IMR-90 (cell line): ENCODE measurements at regions not wholly inside any gene's neighbourhood (a gene's known extent, or its start where the extent isn't known, plus 50 kb on each side); places are given as distances from the start of the nearest gene placed in this dataset.

Source experiments
- ATAC-seq: fragments of 200-7000 bp; cut with Tn5 transposase; 2 replicates; pipeline ENCODE4 v1.9.1; 2020; ENCODE audit warnings: low read depth, mild to moderate bottlenecking, moderate library complexity
- BruUV-seq: library from RNA; stranded (reverse); fragments of 400-500 nt; replicated peaks from 2 replicates; lab custom pipeline; 2021; lab: Mats Ljungman, UMichigan
- CTCF ChIA-PET: fragments of 300-600 bp; formaldehyde crosslinking; extraction: SDS; loops from one replicate; lab custom pipeline; 2021; ENCODE audit warnings: antibody characterized with exemption; lab: Yijun Ruan, JAX
- POLR2A ChIA-PET: fragments of 300-600 bp; sonication (Branson Sonifier 250); formaldehyde crosslinking; loops from one replicate; lab custom pipeline; 2022; ENCODE audit warnings: antibody characterized with exemption; ENCODE audit not compliant: unreplicated experiment; lab: Charles Lee
- DNase-seq: peaks from one replicate; pipeline ENCODE4 v3.0.0; 2013
- H2AFZ ChIP-seq: replicated peaks from 2 replicates; pipeline ENCODE3; 2013; ENCODE audit warnings: low read length, mild to moderate bottlenecking; ENCODE audit not compliant: poor library complexity
- H2AK5ac ChIP-seq: 2 replicates; pipeline ENCODE4 v1.6.1; 2013; ENCODE audit warnings: low read depth, low read length, inconsistent platforms
- H2AK9ac ChIP-seq: replicated peaks from 2 replicates; pipeline ENCODE3; 2013; ENCODE audit warnings: mild to moderate bottlenecking, low read depth, low read length, moderate library complexity; ENCODE audit not compliant: poor library complexity
- H2BK120ac ChIP-seq: 2 replicates; pipeline ENCODE4 v1.6.1; 2013; ENCODE audit warnings: low read depth, low read length, inconsistent platforms
- H2BK15ac ChIP-seq: 3 replicates; pipeline ENCODE4 v1.6.1; 2013; ENCODE audit warnings: low read depth, low read length, inconsistent platforms
- H2BK20ac ChIP-seq: 2 replicates; pipeline ENCODE4 v1.6.1; 2013; ENCODE audit warnings: low read depth, mild to moderate bottlenecking, inconsistent platforms, low read length, moderate library complexity
- H2BK5ac ChIP-seq: 2 replicates; pipeline ENCODE4 v1.6.1; 2013; ENCODE audit warnings: mild to moderate bottlenecking, low read depth, low read length, inconsistent platforms; ENCODE audit not compliant: poor library complexity, severe bottlenecking
- H3K14ac ChIP-seq: replicated peaks from 2 replicates; pipeline ENCODE4 v1.6.1; 2013; ENCODE audit warnings: low read depth, low read length, inconsistent platforms
- H3K18ac ChIP-seq: 2 replicates; pipeline ENCODE4 v1.6.1; 2013; ENCODE audit warnings: low read depth, low read length, control low read depth
- H3K23ac ChIP-seq: 2 replicates; pipeline ENCODE4 v1.6.1; 2013; ENCODE audit warnings: low read depth, low read length, inconsistent platforms
- H3K27ac ChIP-seq: 2 replicates; pipeline ENCODE4 v1.5.1; 2013; ENCODE audit warnings: mild to moderate bottlenecking, control low read depth, low read length; ENCODE audit not compliant: insufficient read depth
- H3K27me3 ChIP-seq: 2 replicates; pipeline ENCODE4 v1.6.1; 2013; ENCODE audit warnings: low read length; ENCODE audit not compliant: control insufficient read depth, insufficient read depth
- H3K36me3 ChIP-seq: 2 replicates; pipeline ENCODE4 v1.6.1; 2013; ENCODE audit warnings: low read length, mixed read lengths; ENCODE audit not compliant: control insufficient read depth, insufficient read depth
- H3K4ac ChIP-seq: 2 replicates; pipeline ENCODE4 v1.6.1; 2013; ENCODE audit warnings: low read depth, low read length, inconsistent platforms
- H3K4me1 ChIP-seq: 2 replicates; pipeline ENCODE4 v1.6.1; 2013; ENCODE audit warnings: low read length, mixed read lengths; ENCODE audit not compliant: control insufficient read depth, insufficient read depth
- H3K4me2 ChIP-seq: 2 replicates; pipeline ENCODE4 v1.6.1; 2013; ENCODE audit warnings: low read depth, mild to moderate bottlenecking, control low read depth, low read length, moderate library complexity
- H3K4me3 ChIP-seq: 2 replicates; pipeline ENCODE4 v1.5.1; 2013; ENCODE audit warnings: low read depth, mild to moderate bottlenecking, control low read depth, low read length, moderate library complexity; ENCODE audit not compliant: insufficient read depth
- H3K56ac ChIP-seq: 2 replicates; pipeline ENCODE4 v1.6.1; 2013; ENCODE audit warnings: low read length, inconsistent platforms; ENCODE audit not compliant: insufficient read depth; ENCODE audit errors: extremely low read depth
- H3K79me1 ChIP-seq, 2 experiments: 2 replicates each; pipeline ENCODE4 v1.6.1; 2013; ENCODE audit warnings: low read length in 2 of 2, inconsistent platforms in 1 of 2, low read depth in 1 of 2
- H3K9ac ChIP-seq: 2 replicates; pipeline ENCODE4 v1.6.1; 2013; ENCODE audit warnings: low read depth, low read length, control low read depth
- H3K9me1 ChIP-seq: 2 replicates; pipeline ENCODE4 v1.6.1; 2013; ENCODE audit warnings: low read length, inconsistent platforms; ENCODE audit not compliant: insufficient read depth
- H3K9me3 ChIP-seq: 2 replicates; pipeline ENCODE4 v1.6.1; 2013; ENCODE audit warnings: low read length; ENCODE audit not compliant: control insufficient read depth, insufficient read depth
- H4K20me1 ChIP-seq: 2 replicates; pipeline ENCODE4 v1.6.1; 2013; ENCODE audit warnings: low read length, inconsistent platforms; ENCODE audit not compliant: insufficient read depth
- H4K5ac ChIP-seq: 2 replicates; pipeline ENCODE4 v1.6.1; 2013; ENCODE audit warnings: mild to moderate bottlenecking, low read depth, low read length, control low read depth
- H4K8ac ChIP-seq, 2 experiments: 2 replicates each; pipeline ENCODE4 v1.6.1; 2013; ENCODE audit warnings: low read depth in 2 of 2, low read length in 2 of 2, control low read depth in 1 of 2, inconsistent platforms in 1 of 2
- H4K91ac ChIP-seq: 2 replicates; pipeline ENCODE4 v1.6.1; 2013; ENCODE audit warnings: low read depth, low read length, inconsistent platforms; ENCODE audit not compliant: insufficient read depth
- BHLHE40 ChIP-seq: fragments of 150-350 bp; IDR thresholded peaks from 2 replicates; pipeline ENCODE4 v1.6.1; 2016; ENCODE audit warnings: mild to moderate bottlenecking, low read depth, low read length
- CEBPB ChIP-seq: IDR thresholded peaks from 2 replicates; pipeline ENCODE4 v1.6.1; 2012; ENCODE audit warnings: low read depth, low read length, improper control_type of control experiment
- CHD1 ChIP-seq: IDR thresholded peaks from 2 replicates; pipeline ENCODE4 v1.6.1; 2012; ENCODE audit warnings: low read depth, low read length, improper control_type of control experiment
- CTCF ChIP-seq: conservative IDR thresholded peaks from 2 replicates; pipeline ENCODE4 v1.5.1; 2012; ENCODE audit warnings: mild to moderate bottlenecking, low read depth, low read length, improper control_type of control experiment
- FOS ChIP-seq: fragments of 150-350 bp; IDR thresholded peaks from 2 replicates; pipeline ENCODE4 v1.6.1; 2016; ENCODE audit warnings: low read depth, low read length
- MAFK ChIP-seq: IDR thresholded peaks from 2 replicates; pipeline ENCODE4 v1.6.1; 2012; ENCODE audit warnings: low read depth, low read length, improper control_type of control experiment
- MAZ ChIP-seq: IDR thresholded peaks from 2 replicates; pipeline ENCODE4 v1.6.1; 2012; ENCODE audit warnings: low read depth, mild to moderate bottlenecking, low read length, improper control_type of control experiment, moderate library complexity, borderline replicate concordance
- MXI1 ChIP-seq: IDR thresholded peaks from 2 replicates; pipeline ENCODE4 v1.6.1; 2012; ENCODE audit warnings: low read depth, mild to moderate bottlenecking, low read length, moderate library complexity, borderline replicate concordance
- NFE2L2 ChIP-seq: fragments of 150-350 bp; IDR thresholded peaks from 2 replicates; pipeline ENCODE4 v1.6.1; 2016; ENCODE audit warnings: low read depth, mild to moderate bottlenecking, low read length
- POLR2A ChIP-seq: IDR thresholded peaks from 2 replicates; pipeline ENCODE4 v1.6.1; 2012; ENCODE audit warnings: mild to moderate bottlenecking, low read depth, low read length
- RAD21 ChIP-seq: IDR thresholded peaks from 2 replicates; pipeline ENCODE4 v1.6.1; 2012; ENCODE audit warnings: low read length, improper control_type of control experiment
- RCOR1 ChIP-seq: IDR thresholded peaks from 2 replicates; pipeline ENCODE4 v1.6.1; 2012; ENCODE audit warnings: mild to moderate bottlenecking, low read length, improper control_type of control experiment; ENCODE audit not compliant: insufficient replicate concordance
- RFX5 ChIP-seq: IDR thresholded peaks from 2 replicates; pipeline ENCODE4 v1.8.0; 2012; ENCODE audit warnings: low read depth, mild to moderate bottlenecking, low read length, moderate library complexity
- SMC3 ChIP-seq: fragments of 150-350 bp; IDR thresholded peaks from 2 replicates; pipeline ENCODE4 v1.6.1; 2016; ENCODE audit warnings: low read depth, mild to moderate bottlenecking, antibody characterized with exemption, low read length, moderate library complexity
- WGBS, 2 experiments: methylation state at CpG; one replicate each; pipeline versions ENCODE4 v1.1.5 to v1.1.7; 2013; ENCODE audit warnings: missing lambda C conversion rate in 2 of 2; ENCODE audit not compliant: insufficient read length in 1 of 2; ENCODE audit errors: extremely low coverage in 2 of 2; 5-methylcytosine and 5-hydroxymethylcytosine counted together
- dilution Hi-C: fragments of 300-500 bp; cut with HindIII; formaldehyde crosslinking; loops from one replicate; pipeline ENCODE4 v1.14.3; 2018; ENCODE audit warnings: low sequenced_read_pairs; ENCODE audit not compliant: unreplicated experiment
- in situ Hi-C: fragments of 300-500 bp; cut with MboI; formaldehyde crosslinking; loops from 3 replicates; pipeline ENCODE4 v1.14.3; 2019; ENCODE audit warnings: low sequenced_read_pairs, inconsistent platforms, mixed read lengths
- intact Hi-C: fragments of 100-400 bp; cut with micrococcal nuclease; formaldehyde crosslinking; loops from 2 replicates; pipeline ENCODE4 v1.10.0; 2022
- TF ChIP-seq, protein P1 (sequence below): fragments of 150-350 bp; IDR thresholded peaks from 2 replicates; pipeline ENCODE4 v1.6.1; 2016; ENCODE audit warnings: low read depth, mild to moderate bottlenecking, low read length, moderate library complexity, borderline replicate concordance
- TF ChIP-seq, protein P2 (sequence below): fragments of 150-350 bp; IDR thresholded peaks from 2 replicates; pipeline ENCODE4 v1.6.1; 2017; ENCODE audit warnings: mild to moderate bottlenecking, antibody characterized with exemption, low read length, low read depth

GRCh38 chr9:115838417-115838816 lies 315.2 kb upstream of the PAPPA start:
- no peak overlapping the region for H3K9ac ChIP-seq
- ATAC-seq (no peak), DNase-seq (no peak)
- H3K14ac ChIP-seq, result no peak overlapping the region
- in situ Hi-C loops (no loop called here), intact Hi-C loops (no loop called here), dilution Hi-C loops (no loop called here)
- H3K4me3 ChIP-seq, result no peak overlapping the region
- H3K36me3 ChIP-seq, result no peaks in the 10 kb centered on the region
- H3K9me3 ChIP-seq, result no peaks in the 10 kb centered on the region; the same call in 1 of the 2 replicates
- H3K4me2 ChIP-seq, result no peak overlapping the region
- H2BK5ac ChIP-seq, result no peak overlapping the region
- no peak overlapping the region for H3K23ac ChIP-seq
- H2AFZ ChIP-seq, result no peak overlapping the region
- no peak overlapping the region for H2BK20ac ChIP-seq
- H3K56ac ChIP-seq, result no peak overlapping the region
- CTCF ChIA-PET, result no interaction called here
- no peak overlapping the region for H4K91ac ChIP-seq
- no peak overlapping the region for H2BK120ac ChIP-seq
- H3K27ac ChIP-seq, result no peak overlapping the region
- H2AK9ac ChIP-seq, result no peak overlapping the region
- POLR2A ChIA-PET, result no interaction called here
- no peak overlapping the region for H2BK15ac ChIP-seq
- H3K27me3 ChIP-seq, result no peaks in the 10 kb centered on the region
- H4K20me1 ChIP-seq, result no peaks in the 10 kb centered on the region
- no TSS peak for BruUV-seq
- no peaks in the 10 kb centered on the region for H3K79me1 ChIP-seq
- H3K4me1 ChIP-seq, result no peaks in the 10 kb centered on the region
- no peak overlapping the region for H3K4ac ChIP-seq
- H3K9me1 ChIP-seq, result no peaks in the 10 kb centered on the region
- H4K8ac ChIP-seq, result no peak overlapping the region
- WGBS, 2 experiments, result no CpG with 5 or more reads among the region's 3 CpGs
- H2AK5ac ChIP-seq, result no peak overlapping the region
- no peak overlapping the region for H3K18ac ChIP-seq
- H4K5ac ChIP-seq, result no peak overlapping the region
- TF ChIP-seq RCOR1, result no peak
- no peak for TF ChIP-seq BHLHE40
- TF ChIP-seq MAZ, result no peak
- no peak for TF ChIP-seq POLR2A
- TF ChIP-seq RFX5, result no peak
- TF ChIP-seq MXI1, result no peak
- no peak for TF ChIP-seq MAFK
- TF ChIP-seq RAD21, result no peak
- TF ChIP-seq CTCF, result no peak
- no peak for TF ChIP-seq FOS
- TF ChIP-seq CEBPB, result no peak
- no peak for TF ChIP-seq NFE2L2
- no peak for TF ChIP-seq CHD1
- TF ChIP-seq, protein P1, sequence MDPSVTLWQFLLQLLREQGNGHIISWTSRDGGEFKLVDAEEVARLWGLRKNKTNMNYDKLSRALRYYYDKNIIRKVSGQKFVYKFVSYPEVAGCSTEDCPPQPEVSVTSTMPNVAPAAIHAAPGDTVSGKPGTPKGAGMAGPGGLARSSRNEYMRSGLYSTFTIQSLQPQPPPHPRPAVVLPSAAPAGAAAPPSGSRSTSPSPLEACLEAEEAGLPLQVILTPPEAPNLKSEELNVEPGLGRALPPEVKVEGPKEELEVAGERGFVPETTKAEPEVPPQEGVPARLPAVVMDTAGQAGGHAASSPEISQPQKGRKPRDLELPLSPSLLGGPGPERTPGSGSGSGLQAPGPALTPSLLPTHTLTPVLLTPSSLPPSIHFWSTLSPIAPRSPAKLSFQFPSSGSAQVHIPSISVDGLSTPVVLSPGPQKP, result no peak
- TF ChIP-seq SMC3, result no peak
- TF ChIP-seq, protein P2, sequence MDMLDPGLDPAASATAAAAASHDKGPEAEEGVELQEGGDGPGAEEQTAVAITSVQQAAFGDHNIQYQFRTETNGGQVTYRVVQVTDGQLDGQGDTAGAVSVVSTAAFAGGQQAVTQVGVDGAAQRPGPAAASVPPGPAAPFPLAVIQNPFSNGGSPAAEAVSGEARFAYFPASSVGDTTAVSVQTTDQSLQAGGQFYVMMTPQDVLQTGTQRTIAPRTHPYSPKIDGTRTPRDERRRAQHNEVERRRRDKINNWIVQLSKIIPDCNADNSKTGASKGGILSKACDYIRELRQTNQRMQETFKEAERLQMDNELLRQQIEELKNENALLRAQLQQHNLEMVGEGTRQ, result no peak
